ENCODE measurements at regions not wholly inside any gene's neighbourhood (a gene's known extent, or its start where the extent isn't known, plus 50 kb on each side); places are given as distances from the start of the nearest gene placed in this dataset.

DNA sequence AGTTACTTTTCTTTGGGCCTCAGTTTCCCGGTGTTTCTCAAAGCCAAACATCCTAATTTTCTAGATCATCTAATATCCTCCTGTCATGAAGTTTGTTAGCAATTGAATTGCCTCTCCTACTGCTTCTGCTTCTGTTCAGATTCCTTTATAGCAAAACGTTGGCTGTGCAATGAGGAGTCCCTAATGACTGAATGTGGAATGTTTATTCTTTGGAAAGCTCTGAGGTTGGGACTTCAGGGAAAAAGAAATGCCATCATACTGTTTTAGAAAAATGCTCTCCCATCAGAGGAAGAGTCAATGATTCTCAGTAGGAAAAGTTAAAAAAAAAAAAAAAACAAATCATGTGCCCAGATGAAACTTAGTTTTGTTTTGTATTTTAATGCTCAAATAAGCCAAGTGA, 268.7 kb upstream of the PAPPA start:
- no peak for TF ChIP-seq EZH2 (IDR thresholded peaks at IDR 0.05; ENCODE audit: insufficient read depth, poor library complexity, severe bottlenecking)
- no peak for TF ChIP-seq EZH2phosphoT487 (IDR thresholded peaks at IDR 0.05; ENCODE audit: insufficient read depth, low read depth)
